AG10803 (cell line): ENCODE measurements at regions not wholly inside any gene's neighbourhood (a gene's known extent, or its start where the extent isn't known, plus 50 kb on each side); places are given as distances from the start of the nearest gene placed in this dataset.

Experiments
- DNase-seq: peaks from one replicate; pipeline ENCODE4 v3.0.0; 2010; ENCODE audit warnings: low read depth
- H3K4me3 ChIP-seq: 2 replicates; pipeline ENCODE4 v1.5.1; 2011; ENCODE audit warnings: mild to moderate bottlenecking, low read length, control low read depth
- CTCF ChIP-seq: conservative IDR thresholded peaks from 2 replicates; pipeline ENCODE4 v1.5.1; 2011; ENCODE audit warnings: mild to moderate bottlenecking, low read length, control low read depth, inconsistent platforms

- TF ChIP-seq CTCF = no peak
- no peak for DNase-seq
- no peak overlapping the region for H3K4me3 ChIP-seq
These were observed 429.1 kb downstream of the DAD1 start for GRCh38 chr14:22159957-22160356.

- H3K4me3 ChIP-seq = no peak overlapping the region
- DNase-seq = no peak
- TF ChIP-seq CTCF = no peak
These were observed 429.9 kb downstream of the DAD1 start for GRCh38 chr14:22159099-22159498.

GRCh38 chr14:22158560-22158959, 430.5 kb downstream of the DAD1 start:
- H3K4me3 ChIP-seq = no peak overlapping the region
- TF ChIP-seq CTCF = no peak
- no peak for DNase-seq

GRCh38 chr14:22155571-22155970, 433.5 kb downstream of the DAD1 start:
- no peak overlapping the region for H3K4me3 ChIP-seq
- no peak for TF ChIP-seq CTCF
- no peak for DNase-seq

GRCh38 chr14:22152903-22153302, 436.1 kb downstream of the DAD1 start:
- no peak overlapping the region for H3K4me3 ChIP-seq
- no peak for TF ChIP-seq CTCF
- DNase-seq = no peak

- H3K4me3 ChIP-seq = no peak overlapping the region
- DNase-seq = no peak
- TF ChIP-seq CTCF = no peak
These were observed 436.7 kb downstream of the DAD1 start for GRCh38 chr14:22152161-22152870.

GRCh38 chr14:22151121-22151520, 437.9 kb downstream of the DAD1 start:
- H3K4me3 ChIP-seq = no peak overlapping the region
- DNase-seq = no peak
- no peak for TF ChIP-seq CTCF
